GM12878 (cell line): ENCODE measurements at regions not wholly inside any gene's neighbourhood (a gene's known extent, or its start where the extent isn't known, plus 50 kb on each side); places are given as distances from the start of the nearest gene placed in this dataset.

Experiments used
- ATAC-seq: fragments of 200-7000 bp; cut with Tn5 transposase; 3 replicates; pipeline ENCODE4 v1.9.1; 2020; ENCODE audit warnings: mild to moderate bottlenecking, moderate library complexity
- BruUV-seq: library from RNA; stranded (reverse); fragments of 400-500 nt; replicated peaks from 2 replicates; lab custom pipeline; 2021; lab: Mats Ljungman, UMichigan
- CTCF ChIA-PET: fragments of 300-600 bp; sonication (Branson Sonifier 250); formaldehyde crosslinking; extraction: SDS; loops from one replicate; lab custom pipeline; 2021; ENCODE audit warnings: inconsistent platforms; lab: Yijun Ruan, JAX
- POLR2A ChIA-PET: fragments of 350-600 bp; formaldehyde crosslinking; extraction: SDS; loops from one replicate; lab custom pipeline; 2021; ENCODE audit warnings: inconsistent platforms; lab: Charles Lee
- RAD21 ChIA-PET: fragments of 300-600 bp; sonication (Branson Sonifier 250); formaldehyde crosslinking; loops from one replicate; lab custom pipeline; 2023; ENCODE audit warnings: antibody characterized with exemption; ENCODE audit not compliant: unreplicated experiment; lab: Charles Lee
- SMC1A ChIA-PET: fragments of 300-600 bp; sonication (Branson Sonifier 250); formaldehyde crosslinking; loops from one replicate; lab custom pipeline; 2023; ENCODE audit not compliant: unreplicated experiment, uncharacterized antibody; lab: Charles Lee
- DNase-seq: peaks from one replicate; pipeline ENCODE4 v3.0.0-alpha.2; 2011; ENCODE audit warnings: low read depth, low spot score
- FAIRE-seq: peaks from 3 replicates; lab custom pipeline; 2011; peaks lifted over from hg19 to GRCh38; lab: Jason Lieb, UNC
- H2AFZ ChIP-seq: 2 replicates; pipeline ENCODE4 v1.6.0; 2011; ENCODE audit warnings: low read depth, low read length, control low read depth; ENCODE audit not compliant: control insufficient read depth
- H3K27ac ChIP-seq: 2 replicates; pipeline ENCODE4 v1.5.1; 2011; ENCODE audit warnings: control low read depth; ENCODE audit not compliant: control insufficient read depth, insufficient read depth
- H3K27me3 ChIP-seq, 2 experiments: replicated peaks in 1 of 2; 2 replicates each; pipeline versions ENCODE4 v1.6.0 to v1.6.1; 2011; ENCODE audit warnings: low read length in 1 of 2; ENCODE audit not compliant: control insufficient read depth in 2 of 2, insufficient read depth in 2 of 2
- H3K36me3 ChIP-seq, 2 experiments: 2 replicates each; pipeline ENCODE4 v1.5.1; 2011; ENCODE audit warnings: low read length in 1 of 2; ENCODE audit not compliant: control insufficient read depth in 2 of 2, insufficient read depth in 2 of 2
- H3K4me1 ChIP-seq: 2 replicates; pipeline ENCODE4 v1.6.1; 2011; ENCODE audit warnings: mild to moderate bottlenecking, low read length, moderate library complexity, mixed read lengths; ENCODE audit not compliant: control insufficient read depth, insufficient read depth
- H3K4me2 ChIP-seq: 2 replicates; pipeline ENCODE4 v1.6.0; 2011; ENCODE audit warnings: control low read depth; ENCODE audit not compliant: control insufficient read depth, insufficient read depth
- H3K4me3 ChIP-seq: fragments of 200-600 bp; sonication (generic); 2 replicates; pipeline ENCODE4 v1.5.1; 2016
- H3K79me2 ChIP-seq: 2 replicates; pipeline ENCODE4 v1.6.0; 2011; ENCODE audit warnings: low read length; ENCODE audit not compliant: control insufficient read depth, insufficient read depth
- H3K9ac ChIP-seq: 2 replicates; pipeline ENCODE4 v1.8.0; 2011; ENCODE audit warnings: low read length, control low read depth, mixed read lengths; ENCODE audit not compliant: control insufficient read depth, insufficient read depth
- H3K9me3 ChIP-seq: replicated peaks from 3 replicates; pipeline ENCODE4 v1.5.1; 2011; ENCODE audit warnings: mild to moderate bottlenecking, low read length; ENCODE audit not compliant: control insufficient read depth, insufficient read depth
- H4K20me1 ChIP-seq: 2 replicates; pipeline ENCODE4 v1.6.0; 2011; ENCODE audit not compliant: control insufficient read depth, insufficient read depth
- CBFB ChIP-seq: IDR thresholded peaks from 2 replicates; pipeline ENCODE4 v1.6.1; 2016; ENCODE audit warnings: antibody characterized with exemption, low read depth
- EP300 ChIP-seq, 2 experiments: fragments of 150-350 bp in 1 of 2; IDR thresholded peaks; 2 replicates each; pipeline ENCODE4 v1.6.1; 2011 to 2012; ENCODE audit warnings: low read depth in 2 of 2, low read length in 2 of 2, borderline replicate concordance in 1 of 2, improper control_type of control experiment in 1 of 2, inconsistent platforms in 1 of 2; ENCODE audit not compliant: control insufficient read depth in 1 of 2
- ETV6 ChIP-seq, 2 experiments: fragments of 450-650 bp in 1 of 2; IDR thresholded peaks in 1 of 2; conservative IDR thresholded peaks in 1 of 2; 2 replicates each; pipeline ENCODE4 v1.6.1; 2014; ENCODE audit warnings: antibody characterized with exemption in 1 of 2, borderline replicate concordance in 1 of 2, low read depth in 1 of 2, mild to moderate bottlenecking in 1 of 2, moderate library complexity in 1 of 2
- HDGF ChIP-seq: fragments of 450-650 bp; IDR thresholded peaks from 2 replicates; pipeline ENCODE4 v1.6.1; 2016; ENCODE audit warnings: antibody characterized with exemption
- IRF3 ChIP-seq: fragments of 450-650 bp; IDR thresholded peaks from 2 replicates; pipeline ENCODE4 v1.6.1; 2014; ENCODE audit warnings: mild to moderate bottlenecking
- PBX3 ChIP-seq: IDR thresholded peaks from 2 replicates; pipeline ENCODE4 v1.6.1; 2011; ENCODE audit warnings: mild to moderate bottlenecking, low read depth, low read length, moderate library complexity; ENCODE audit not compliant: insufficient replicate concordance
- POLR2AphosphoS2 ChIP-seq: IDR thresholded peaks from 2 replicates; pipeline ENCODE4 v1.6.1; 2011; ENCODE audit warnings: low read depth, mild to moderate bottlenecking, low read length, improper control_type of control experiment, moderate library complexity
- REST ChIP-seq: IDR thresholded peaks from 2 replicates; pipeline ENCODE4 v1.6.1; 2012; ENCODE audit warnings: mild to moderate bottlenecking, low read depth, low read length
- SMAD1 ChIP-seq: fragments of 450-650 bp; IDR thresholded peaks from 2 replicates; pipeline ENCODE4 v1.6.1; 2018; ENCODE audit warnings: mild to moderate bottlenecking, low read depth; ENCODE audit not compliant: partially characterized antibody
- SMAD5 ChIP-seq: IDR thresholded peaks from 2 replicates; pipeline ENCODE4 v1.6.1; 2016; ENCODE audit warnings: antibody characterized with exemption, low read depth
- SMC3 ChIP-seq: IDR thresholded peaks from 2 replicates; pipeline ENCODE4 v1.6.1; 2011; ENCODE audit warnings: low read length, improper control_type of control experiment, borderline replicate concordance
- SRF ChIP-seq, 2 experiments: IDR thresholded peaks; 2 replicates each; pipeline ENCODE4 v1.6.1; 2011; ENCODE audit warnings: low read depth in 2 of 2, low read length in 2 of 2, mild to moderate bottlenecking in 1 of 2, moderate library complexity in 1 of 2
- ZBED1 ChIP-seq: IDR thresholded peaks from 2 replicates; pipeline ENCODE4 v1.6.1; 2016; ENCODE audit warnings: borderline replicate concordance
- WGBS: methylation state at CpG from one replicate; pipeline ENCODE4 v1.1.6; 2016; ENCODE audit warnings: low lambda C conversion rate; ENCODE audit not compliant: insufficient replicate concordance, insufficient coverage; ENCODE audit errors: missing lambda C conversion rate; 5-methylcytosine and 5-hydroxymethylcytosine counted together
- in situ Hi-C: fragments of 300-500 bp; cut with MboI; formaldehyde crosslinking; loops from 9 replicates; pipeline ENCODE4 v1.14.3; 2018; ENCODE audit warnings: mixed read lengths
- intact Hi-C: fragments of 100-400 bp; cut with micrococcal nuclease; formaldehyde crosslinking; loops from one replicate; pipeline ENCODE4 v1.14.2; 2022; ENCODE audit not compliant: unreplicated experiment

GRCh38 chr1:36539526-36539925, 56.8 kb upstream of the CSF3R start (continued):
- TF ChIP-seq PBX3 (no peak), EP300 (IDR thresholded peaks at IDR 0.05; ENCODE audit: borderline replicate concordance in 1 of 2, control insufficient read depth in 1 of 2, low read depth in 2 of 2, low read length in 2 of 2) (no peak), HDGF (no peak)
- TF ChIP-seq, all 136 proteins: peak for 0

- no peak for DNase-seq
- TF ChIP-seq REST (no peak), ZBED1 (no peak), IRF3 (no peak), CBFB (no peak), ETV6 (conservative IDR thresholded peaks at IDR 0.05 in 1 of 2, IDR thresholded peaks at IDR 0.05 in 1 of 2; ENCODE audit: borderline replicate concordance in 1 of 2, low read depth in 1 of 2) (no peak), SMC3 (no peak), POLR2AphosphoS2 (no peak), SMAD5 (no peak), SMAD1 (no peak), SRF (IDR thresholded peaks at IDR 0.05; ENCODE audit: low read depth in 2 of 2, low read length in 2 of 2) (no peak)
- Histone ChIP-seq H2AFZ (no peak overlapping the region), H3K27ac (no peak overlapping the region), H3K9me3 (no peaks in the 10 kb centered on the region), H3K27me3 (no peaks in the 10 kb centered on the region), H3K4me1 (no peaks in the 10 kb centered on the region), H3K9ac (no peak overlapping the region), H4K20me1 (no peaks in the 10 kb centered on the region), H3K79me2 (no peaks in the 10 kb centered on the region), H3K36me3 (no peaks in the 10 kb centered on the region), H3K4me3 (no peak overlapping the region), H3K4me2 (no peak overlapping the region)
- POLR2A ChIA-PET, result no interaction called here
- 12% methylated on average over 4 of the region's 4 CpGs for WGBS
- no peak for FAIRE-seq
- SMC1A ChIA-PET, result no interaction called here
- BruUV-seq, result no TSS peak
- ATAC-seq, result no peak
- in situ Hi-C loops, result no loop called here
- CTCF ChIA-PET, result no interaction called here
- intact Hi-C loops, result no loop called here
- RAD21 ChIA-PET, result no interaction called here
These were observed 55.3 kb upstream of the CSF3R start for GRCh38 chr1:36537991-36538390.
